GM23248 (cell line): ENCODE measurements at regions not wholly inside any gene's neighbourhood (a gene's known extent, or its start where the extent isn't known, plus 50 kb on each side); places are given as distances from the start of the nearest gene placed in this dataset.

ENCODE experiments used
- EZH2 ChIP-seq: fragments of 200-600 bp; sonication (generic); IDR thresholded peaks from 2 replicates; pipeline ENCODE4 v1.6.1; 2018; ENCODE audit warnings: antibody characterized with exemption, mild to moderate bottlenecking; ENCODE audit not compliant: insufficient read depth, poor library complexity, severe bottlenecking
- EZH2phosphoT487 ChIP-seq: fragments of 200-600 bp; sonication (generic); IDR thresholded peaks from 2 replicates; pipeline ENCODE4 v1.6.1; 2018; ENCODE audit warnings: antibody characterized with exemption, moderate library complexity, mild to moderate bottlenecking, low read depth; ENCODE audit not compliant: insufficient read depth

GRCh38 chr7:42734568-42734967 lies 177.3 kb downstream of the C7orf25 start:
- TF ChIP-seq EZH2 (no peak), EZH2phosphoT487 (no peak)
